ENCODE measurements at regions not wholly inside any gene's neighbourhood (a gene's known extent, or its start where the extent isn't known, plus 50 kb on each side); places are given as distances from the start of the nearest gene placed in this dataset.

DNA sequence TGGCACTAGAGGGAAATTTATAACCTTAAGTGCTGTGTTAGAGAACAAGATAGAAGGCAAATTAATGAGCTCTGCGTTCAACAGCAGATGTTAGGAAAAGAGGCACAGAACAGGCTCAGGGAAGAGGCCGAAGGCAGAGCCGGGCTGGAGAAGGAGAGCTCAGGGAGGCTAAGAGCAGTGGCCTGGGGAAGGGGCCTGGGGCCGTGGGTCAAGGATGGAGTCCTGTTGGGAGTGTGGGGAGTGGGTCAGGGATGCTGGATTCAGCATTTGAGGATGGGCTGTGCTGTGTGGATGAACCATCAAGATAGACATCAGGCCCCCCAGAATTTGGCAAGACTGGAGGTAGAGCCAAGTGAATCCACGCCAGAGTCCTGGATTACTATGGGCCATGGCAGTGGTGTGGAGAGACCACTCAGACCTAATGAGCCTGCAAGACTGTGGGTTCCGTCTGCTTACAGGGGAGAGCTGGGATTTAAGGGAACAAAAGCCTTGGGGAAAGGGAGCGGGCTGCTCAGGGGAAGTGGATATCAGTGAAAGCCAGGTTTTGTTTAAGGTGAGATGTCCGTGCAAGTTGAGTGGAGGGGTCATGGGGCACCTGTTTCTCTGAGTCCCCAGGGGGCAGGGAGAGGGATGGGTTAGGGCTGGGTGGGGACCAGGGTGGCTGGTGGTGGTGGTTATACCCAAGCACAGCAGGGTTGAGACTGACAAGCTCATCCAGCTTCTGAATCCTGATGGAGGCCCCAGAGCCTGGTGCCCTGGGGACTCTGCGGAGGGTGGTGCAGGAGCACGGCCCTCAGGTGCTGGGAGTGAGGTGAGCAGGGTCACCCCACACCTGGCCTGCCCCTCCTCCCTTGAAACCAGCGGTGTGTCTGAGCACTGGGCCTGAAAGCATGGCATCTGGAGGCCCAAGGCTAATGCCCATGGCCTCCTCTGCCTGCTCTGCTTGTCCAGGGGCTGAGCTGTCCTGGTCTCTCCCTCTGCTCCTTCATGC is 101.7 kb downstream of the BMS1 start:
- H3K9me3 ChIP-seq (ENCODE audit: control insufficient read depth, insufficient read depth, low read depth, low read length): no peaks in the 10 kb centered on the region
- ChIA-PET POLR2A (no interaction called here), CTCF (no interaction called here)
- H3K4me1 ChIP-seq (ENCODE audit: control insufficient read depth, insufficient read depth, low read length): no peaks in the 10 kb centered on the region
- H3K36me3 ChIP-seq (ENCODE audit: control insufficient read depth in 2 of 2, insufficient read depth in 1 of 2, low read length in 2 of 2): no peaks in the 10 kb centered on the region
- H3K27ac ChIP-seq (ENCODE audit: extremely low read depth, low read depth, low read length): no peak overlapping the region
- TF ChIP-seq ZNF121 (tag by site-specific recombination; IDR thresholded peaks at IDR 0.05) (no peak), ZNF596 (tag by site-specific recombination; IDR thresholded peaks at IDR 0.05) (no peak), ZNF157 (tag by site-specific recombination; IDR thresholded peaks at IDR 0.05) (no peak), ZNF292 (tag by site-specific recombination; IDR thresholded peaks at IDR 0.05; ENCODE audit: borderline replicate concordance, low read depth) (no peak), ZNF530 (tag by site-specific recombination; IDR thresholded peaks at IDR 0.05; ENCODE audit: low read depth) (no peak), ZNF354C (tag by site-specific recombination; IDR thresholded peaks at IDR 0.05; ENCODE audit: borderline replicate concordance, low read depth) (no peak), ZNF24 (tag by site-specific recombination; IDR thresholded peaks at IDR 0.05) (no peak), AEBP2 (tag by site-specific recombination; IDR thresholded peaks at IDR 0.05; ENCODE audit: borderline replicate concordance) (no peak), ZNF239 (tag by site-specific recombination; IDR thresholded peaks at IDR 0.05) (no peak), ZNF138 (tag by site-specific recombination; IDR thresholded peaks at IDR 0.05; ENCODE audit: borderline replicate concordance) (no peak), ZNF341 (tag by site-specific recombination; IDR thresholded peaks at IDR 0.05; ENCODE audit: low read depth) (no peak), GFI1B (tag by site-specific recombination; IDR thresholded peaks at IDR 0.05) (no peak), ZNF768 (tag by site-specific recombination; IDR thresholded peaks at IDR 0.05) (no peak), ZBTB26 (tag by site-specific recombination; optimal IDR thresholded peaks at IDR 0.05) (no peak)
- TF ChIP-seq, protein P1, sequence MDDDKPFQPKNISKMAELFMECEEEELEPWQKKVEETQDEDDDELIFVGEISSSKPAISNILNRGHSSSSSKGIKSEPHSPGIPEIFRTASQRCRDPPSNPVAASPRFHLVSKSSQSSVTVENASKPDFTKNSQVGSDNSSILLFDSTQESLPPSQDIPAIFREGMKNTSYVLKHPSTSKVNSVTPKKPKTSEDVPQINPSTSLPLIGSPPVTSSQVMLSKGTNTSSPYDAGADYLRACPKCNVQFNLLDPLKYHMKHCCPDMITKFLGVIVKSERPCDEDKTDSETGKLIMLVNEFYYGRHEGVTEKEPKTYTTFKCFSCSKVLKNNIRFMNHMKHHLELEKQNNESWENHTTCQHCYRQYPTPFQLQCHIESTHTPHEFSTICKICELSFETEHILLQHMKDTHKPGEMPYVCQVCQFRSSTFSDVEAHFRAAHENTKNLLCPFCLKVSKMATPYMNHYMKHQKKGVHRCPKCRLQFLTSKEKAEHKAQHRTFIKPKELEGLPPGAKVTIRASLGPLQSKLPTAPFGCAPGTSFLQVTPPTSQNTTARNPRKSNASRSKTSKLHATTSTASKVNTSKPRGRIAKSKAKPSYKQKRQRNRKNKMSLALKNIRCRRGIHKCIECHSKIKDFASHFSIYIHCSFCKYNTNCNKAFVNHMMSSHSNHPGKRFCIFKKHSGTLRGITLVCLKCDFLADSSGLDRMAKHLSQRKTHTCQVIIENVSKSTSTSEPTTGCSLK (tag by site-specific recombination; IDR thresholded peaks at IDR 0.05): no peak
- no peak overlapping the region for H3K4me3 ChIP-seq (ENCODE audit: low read depth, low read length)

DNA sequence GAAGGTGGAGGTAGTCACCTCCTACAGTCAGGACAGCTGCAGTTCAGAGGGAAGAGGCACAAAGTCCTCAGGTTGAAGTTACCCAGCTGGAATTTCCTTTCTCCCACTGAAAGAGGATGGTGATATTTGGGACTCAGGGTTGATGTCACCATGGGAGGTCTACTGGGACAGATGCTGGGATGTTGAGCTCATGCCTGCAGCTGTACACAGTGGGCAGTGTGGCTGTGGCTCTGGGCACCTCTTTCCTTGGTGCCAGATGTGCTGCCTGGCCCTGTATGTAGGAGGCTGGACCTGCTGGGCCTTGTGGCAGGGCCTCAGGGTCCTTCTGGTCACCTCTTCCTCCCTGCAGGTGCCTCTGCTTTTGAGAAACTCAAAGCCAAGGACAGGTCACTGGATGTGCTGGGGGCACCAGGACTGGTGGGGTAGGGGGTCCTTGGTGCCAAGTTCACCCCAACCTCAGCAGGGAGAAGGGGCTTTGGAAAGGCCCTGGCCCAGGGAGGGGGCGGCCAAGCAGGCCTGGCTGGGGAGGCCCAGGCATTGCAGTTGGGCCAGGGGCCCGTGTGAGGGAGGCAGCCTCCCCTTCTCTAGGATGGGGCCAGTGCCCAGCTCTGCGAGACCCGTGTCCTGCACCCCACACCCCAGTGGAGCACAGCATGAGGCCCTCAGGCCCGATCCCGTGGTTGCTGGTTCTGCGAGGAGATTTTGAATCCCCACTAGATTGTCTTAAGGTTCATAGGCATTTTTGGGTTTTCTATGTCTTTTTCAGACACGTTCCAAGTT is 103.1 kb downstream of the BMS1 start:
- Histone ChIP-seq H3K27ac (ENCODE audit: extremely low read depth, low read depth, low read length) (no peak overlapping the region), H3K9me3 (ENCODE audit: control insufficient read depth, insufficient read depth, low read depth, low read length) (no peaks in the 10 kb centered on the region), H3K4me1 (ENCODE audit: control insufficient read depth, insufficient read depth, low read length) (no peaks in the 10 kb centered on the region), H3K36me3 (ENCODE audit: control insufficient read depth in 2 of 2, insufficient read depth in 1 of 2, low read length in 2 of 2) (no peaks in the 10 kb centered on the region), H3K4me3 (ENCODE audit: low read depth, low read length) (no peak overlapping the region)
- TF ChIP-seq ZNF423 (tag by site-specific recombination; IDR thresholded peaks at IDR 0.05): no peak
- TF ChIP-seq ZNF302 (tag by site-specific recombination; IDR thresholded peaks at IDR 0.05; ENCODE audit: low read depth): no peak
- ChIA-PET CTCF (no interaction called here), POLR2A (no interaction called here)

All from HEK293 (cell line).